WERI-Rb-1 (cell line): ENCODE measurements at regions not wholly inside any gene's neighbourhood (a gene's known extent, or its start where the extent isn't known, plus 50 kb on each side); places are given as distances from the start of the nearest gene placed in this dataset.
A peak's percentile ranks its signal among the peaks of the same experiment; 100 is the strongest.

Source experiments
- DNase-seq: peaks from one replicate; pipeline ENCODE4 v3.0.0-alpha.2; 2020
- H3K27ac ChIP-seq: fragments of 250-450 bp; sonication (Bioruptor Pico); 2 replicates; pipeline ENCODE4 v1.5.1; 2020; ENCODE audit warnings: mild to moderate bottlenecking, moderate library complexity
- H3K27me3 ChIP-seq: fragments of 250-450 bp; sonication (Bioruptor Pico); 2 replicates; pipeline ENCODE4 v1.5.1; 2021; ENCODE audit warnings: mild to moderate bottlenecking, low read depth, moderate library complexity; ENCODE audit not compliant: insufficient read depth, severe bottlenecking
- H3K36me3 ChIP-seq: fragments of 250-450 bp; sonication (Bioruptor Pico); 2 replicates; pipeline ENCODE4 v1.5.1; 2020; ENCODE audit warnings: mild to moderate bottlenecking, moderate library complexity
- H3K4me3 ChIP-seq: 2 replicates; pipeline ENCODE4 v1.5.1; 2011; ENCODE audit warnings: low read depth, mild to moderate bottlenecking, control low read depth, low read length
- H3K9me3 ChIP-seq: fragments of 250-450 bp; sonication (Bioruptor Pico); 2 replicates; pipeline ENCODE4 v1.5.1; 2021; ENCODE audit warnings: mild to moderate bottlenecking, moderate library complexity; ENCODE audit not compliant: severe bottlenecking
- CTCF ChIP-seq: IDR thresholded peaks from 2 replicates; pipeline ENCODE4 v1.5.1; 2011; ENCODE audit warnings: low read depth, mild to moderate bottlenecking, control low read depth, inconsistent platforms, low read length

GRCh38 chr4:57602141-57602540 lies 492.0 kb upstream of the IGFBP7 start:
- no peaks in the 10 kb centered on the region for H3K36me3 ChIP-seq
- no peaks in the 10 kb centered on the region for H3K9me3 ChIP-seq
- no peak overlapping the region for H3K4me3 ChIP-seq
- no peak for TF ChIP-seq CTCF
- no peak for DNase-seq
- no peaks in the 10 kb centered on the region for H3K27me3 ChIP-seq
- H3K27ac ChIP-seq: no peak overlapping the region

DNA sequence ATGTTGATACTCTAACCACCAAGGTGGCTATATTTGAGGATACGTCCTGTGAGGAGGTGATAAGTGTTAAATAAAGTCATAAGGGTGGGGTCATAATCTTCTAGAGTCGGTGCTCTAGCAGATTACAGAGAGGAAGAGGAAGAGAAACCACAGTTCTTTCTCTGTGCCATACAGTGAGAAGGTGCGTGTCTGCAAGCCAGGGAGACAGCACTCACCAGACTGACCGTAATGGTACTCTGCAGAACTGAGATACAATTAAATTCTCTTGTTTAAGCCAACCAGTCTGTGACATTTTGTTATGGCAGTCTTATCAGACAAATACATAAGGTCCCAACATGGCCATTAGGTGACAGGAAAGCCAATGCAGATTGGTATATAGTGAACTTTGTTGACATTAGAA lies 480.9 kb upstream of the IGFBP7 start:
- no peak for DNase-seq

GRCh38 chr4:57588557-57588956 lies 478.4 kb upstream of the IGFBP7 start:
- TF ChIP-seq CTCF: no peak
- Histone ChIP-seq H3K9me3 (no peaks in the 10 kb centered on the region), H3K27me3 (no peaks in the 10 kb centered on the region), H3K36me3 (no peaks in the 10 kb centered on the region), H3K4me3 (no peak overlapping the region), H3K27ac (no peak overlapping the region)
- no peak for DNase-seq

More for the DNA sequence above, 480.9 kb upstream of the IGFBP7 start:
- Histone ChIP-seq H3K27me3 (no peaks in the 10 kb centered on the region), H3K9me3 (no peaks in the 10 kb centered on the region), H3K4me3 (no peak overlapping the region), H3K27ac (no peak overlapping the region), H3K36me3 (no peaks in the 10 kb centered on the region)
- no peak for TF ChIP-seq CTCF

DNA sequence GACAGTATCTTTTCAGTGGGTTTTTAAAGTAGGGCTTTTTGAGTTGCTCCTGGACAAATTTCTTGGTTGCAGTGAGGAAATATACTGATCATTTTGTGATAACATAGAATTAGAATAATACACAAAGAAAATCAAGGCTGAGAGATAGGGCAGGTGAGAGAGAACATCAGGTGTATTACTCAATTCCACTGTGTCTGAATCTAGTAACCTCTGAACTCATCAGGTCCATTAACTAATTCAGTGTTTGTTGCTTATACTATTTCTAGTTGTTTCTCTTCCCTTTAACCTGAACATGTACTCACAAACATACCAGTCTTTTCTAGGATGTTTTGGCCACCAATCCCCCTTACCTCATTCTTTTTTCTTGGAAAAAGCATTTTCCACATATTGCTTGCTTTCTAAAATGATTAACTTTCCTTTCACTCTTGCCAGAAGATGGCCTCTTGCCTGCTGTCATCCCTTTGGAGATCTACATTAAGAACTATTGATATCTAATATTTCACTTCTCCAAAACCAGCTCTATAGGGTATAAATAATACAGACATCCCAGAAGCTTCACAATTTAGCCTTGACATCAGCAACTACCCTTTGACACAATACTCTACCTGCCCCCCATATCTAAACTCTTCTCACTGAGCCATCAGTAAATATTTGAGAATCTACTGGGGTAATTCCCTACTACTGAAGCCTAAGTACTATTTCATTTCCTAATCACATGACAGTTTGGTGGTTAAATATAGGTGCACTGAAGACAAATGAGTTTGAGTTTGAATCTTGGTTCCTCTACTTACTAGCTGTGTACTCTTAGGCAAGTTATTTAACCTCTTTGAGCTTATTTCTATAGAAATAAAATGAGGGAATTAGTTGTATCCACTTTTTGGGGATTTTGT lies 470.8 kb upstream of the IGFBP7 start:
- H3K27me3 ChIP-seq: no peaks in the 10 kb centered on the region
- H3K36me3 ChIP-seq: no peaks in the 10 kb centered on the region
- TF ChIP-seq CTCF: no peak
- H3K27ac ChIP-seq: no peak overlapping the region
- no peak overlapping the region for H3K4me3 ChIP-seq
- no peaks in the 10 kb centered on the region for H3K9me3 ChIP-seq
- DNase-seq: no peak

- Histone ChIP-seq H3K27me3 (no peaks in the 10 kb centered on the region), H3K27ac (no peak overlapping the region), H3K9me3 (no peaks in the 10 kb centered on the region), H3K4me3 (no peak overlapping the region), H3K36me3 (no peaks in the 10 kb centered on the region)
- no peak for TF ChIP-seq CTCF
- peak; percentile 25 for DNase-seq
These were observed 465.2 kb upstream of the IGFBP7 start for GRCh38 chr4:57575426-57575825.
